ENCODE measurements at regions not wholly inside any gene's neighbourhood (a gene's known extent, or its start where the extent isn't known, plus 50 kb on each side); places are given as distances from the start of the nearest gene placed in this dataset.
"Not testable (repeated sequence)": the region's sequence is repeated elsewhere in the genome, so short reads cannot be mapped to it uniquely, and the experiment has no call there.

- DNase-seq, result peak; percentile 18
- Histone ChIP-seq H3K9me3 (ENCODE audit: control insufficient read depth, low read length) (no peaks in the 10 kb centered on the region), H3K79me1 (replicated peaks; ENCODE audit: low read length, poor library complexity, severe bottlenecking) (no peaks in the 10 kb centered on the region), H3K4me3 (ENCODE audit: insufficient read depth in 1 of 2, low read depth in 1 of 2, low read length in 2 of 2) (peak overlapping the region in 1 of 2 experiments; percentile 70), H4K91ac (ENCODE audit: low read length) (peak overlapping the region; percentile 70), H2AK5ac (ENCODE audit: low read length, severe bottlenecking) (peak overlapping the region; percentile 79), H2BK12ac (ENCODE audit: low read length in 2 of 2) (peak overlapping the region in 1 of 2 experiments; percentile 72), H2BK120ac (ENCODE audit: low read depth, low read length) (no peak overlapping the region), H3K36me3 (ENCODE audit: control insufficient read depth in 1 of 2, insufficient read depth in 2 of 2, low read depth in 1 of 2, low read length in 2 of 2) (no peaks in the 10 kb centered on the region), H4K8ac (ENCODE audit: low read length) (peak overlapping the region; percentile 76), H3K4ac (ENCODE audit: low read depth in 1 of 2, low read length in 2 of 2) (peak overlapping the region; percentile 40 to 41), H3K4me1 (ENCODE audit: control insufficient read depth, insufficient read depth, low read depth, low read length) (peaks cover 11% of the 10 kb centered on the region), H3K18ac (ENCODE audit: low read depth in 1 of 2, low read length in 2 of 2) (peak overlapping the region in 1 of 2 experiments; percentile 66), H3K9ac (ENCODE audit: low read length) (peak overlapping the region; percentile 71), H3K27ac (ENCODE audit: low read length, poor library complexity, severe bottlenecking) (no peak overlapping the region), H3K14ac (ENCODE audit: low read length in 2 of 2) (peak overlapping the region in 1 of 2 experiments; percentile 83), H2BK5ac (ENCODE audit: low read depth, low read length, poor library complexity, severe bottlenecking) (no peak overlapping the region), H2AFZ (ENCODE audit: low read depth, low read length) (peak overlapping the region; percentile 20), H3K23ac (ENCODE audit: low read length in 2 of 2) (no peak overlapping the region), H2BK15ac (ENCODE audit: low read depth, poor library complexity, severe bottlenecking) (peak overlapping the region; percentile 33), H3K4me2 (ENCODE audit: low read length, poor library complexity, severe bottlenecking) (no peak overlapping the region), H3K27me3 (ENCODE audit: control insufficient read depth in 1 of 2, insufficient read depth in 1 of 2, low read length in 2 of 2) (no peaks in the 10 kb centered on the region)
- whole genome bisulfite sequencing, result 49% methylated on average over 39 of the region's 39 CpGs
These were observed 96.0 kb downstream of the ANXA2R start for GRCh38 chr5:42943931-42944631.

GRCh38 chr5:42940853-42941252, 99.3 kb downstream of the ANXA2R start:
- Histone ChIP-seq H2AK5ac (ENCODE audit: low read length, severe bottlenecking) (no peak overlapping the region), H2AFZ (ENCODE audit: low read depth, low read length) (no peak overlapping the region), H2BK12ac (ENCODE audit: low read length in 2 of 2) (no peak overlapping the region), H3K18ac (ENCODE audit: low read depth in 1 of 2, low read length in 2 of 2) (no peak overlapping the region), H3K4me1 (ENCODE audit: control insufficient read depth, insufficient read depth, low read depth, low read length) (peaks cover 11% of the 10 kb centered on the region), H3K4me3 (ENCODE audit: insufficient read depth in 1 of 2, low read depth in 1 of 2, low read length in 2 of 2) (no peak overlapping the region), H3K9ac (ENCODE audit: low read length) (no peak overlapping the region), H3K23ac (ENCODE audit: low read length in 2 of 2) (no peak overlapping the region), H3K27ac (ENCODE audit: low read length, poor library complexity, severe bottlenecking) (peak overlapping the region; percentile 23), H2BK15ac (ENCODE audit: low read depth, poor library complexity, severe bottlenecking) (no peak overlapping the region), H2BK5ac (ENCODE audit: low read depth, low read length, poor library complexity, severe bottlenecking) (no peak overlapping the region), H3K4me2 (ENCODE audit: low read length, poor library complexity, severe bottlenecking) (peak overlapping the region; percentile 11), H4K8ac (ENCODE audit: low read length) (no peak overlapping the region), H3K9me3 (ENCODE audit: control insufficient read depth, low read length) (no peaks in the 10 kb centered on the region), H2BK120ac (ENCODE audit: low read depth, low read length) (no peak overlapping the region), H3K79me1 (replicated peaks; ENCODE audit: low read length, poor library complexity, severe bottlenecking) (no peaks in the 10 kb centered on the region), H4K91ac (ENCODE audit: low read length) (no peak overlapping the region), H3K27me3 (ENCODE audit: control insufficient read depth in 1 of 2, insufficient read depth in 1 of 2, low read length in 2 of 2) (no peaks in the 10 kb centered on the region), H3K36me3 (ENCODE audit: control insufficient read depth in 1 of 2, insufficient read depth in 2 of 2, low read depth in 1 of 2, low read length in 2 of 2) (no peaks in the 10 kb centered on the region), H3K14ac (ENCODE audit: low read length in 2 of 2) (no peak overlapping the region), H3K4ac (ENCODE audit: low read depth in 1 of 2, low read length in 2 of 2) (no peak overlapping the region)
- no peak for DNase-seq

GRCh38 chr5:42932011-42932410, 108.1 kb downstream of the ANXA2R start:
- not testable (repeated sequence) for H3K9me3 ChIP-seq (ENCODE audit: control insufficient read depth, low read length); H4K91ac ChIP-seq (ENCODE audit: low read length); H4K8ac ChIP-seq (ENCODE audit: low read length); H3K4me1 ChIP-seq (ENCODE audit: control insufficient read depth, insufficient read depth, low read depth, low read length); H3K14ac ChIP-seq (ENCODE audit: low read length in 2 of 2); H3K4ac ChIP-seq (ENCODE audit: low read depth in 1 of 2, low read length in 2 of 2); H3K9ac ChIP-seq (ENCODE audit: low read length); H2AFZ ChIP-seq (ENCODE audit: low read depth, low read length); H3K18ac ChIP-seq (ENCODE audit: low read depth in 1 of 2, low read length in 2 of 2); H2BK12ac ChIP-seq (ENCODE audit: low read length in 2 of 2); H2BK120ac ChIP-seq (ENCODE audit: low read depth, low read length); H3K27me3 ChIP-seq (ENCODE audit: control insufficient read depth in 1 of 2, insufficient read depth in 1 of 2, low read length in 2 of 2); H2BK5ac ChIP-seq (ENCODE audit: low read depth, low read length, poor library complexity, severe bottlenecking); H3K27ac ChIP-seq (ENCODE audit: low read length, poor library complexity, severe bottlenecking); H2BK15ac ChIP-seq (ENCODE audit: low read depth, poor library complexity, severe bottlenecking); H2AK5ac ChIP-seq (ENCODE audit: low read length, severe bottlenecking); H3K4me3 ChIP-seq (ENCODE audit: insufficient read depth in 1 of 2, low read depth in 1 of 2, low read length in 2 of 2); H3K36me3 ChIP-seq (ENCODE audit: control insufficient read depth in 1 of 2, insufficient read depth in 2 of 2, low read depth in 1 of 2, low read length in 2 of 2); H3K79me1 ChIP-seq (replicated peaks; ENCODE audit: low read length, poor library complexity, severe bottlenecking); H3K23ac ChIP-seq (ENCODE audit: low read length in 2 of 2); DNase-seq; H3K4me2 ChIP-seq (ENCODE audit: low read length, poor library complexity, severe bottlenecking)
- WGBS, result 93% methylated on average over 8 of the region's 8 CpGs

GRCh38 chr5:42931451-42931850, 108.7 kb downstream of the ANXA2R start:
- H2BK5ac ChIP-seq (ENCODE audit: low read depth, low read length, poor library complexity, severe bottlenecking); DNase-seq; H3K79me1 ChIP-seq (replicated peaks; ENCODE audit: low read length, poor library complexity, severe bottlenecking); H3K4me2 ChIP-seq (ENCODE audit: low read length, poor library complexity, severe bottlenecking); H3K36me3 ChIP-seq (ENCODE audit: control insufficient read depth in 1 of 2, insufficient read depth in 2 of 2, low read depth in 1 of 2, low read length in 2 of 2); H3K4me1 ChIP-seq (ENCODE audit: control insufficient read depth, insufficient read depth, low read depth, low read length); H3K14ac ChIP-seq (ENCODE audit: low read length in 2 of 2); H3K27ac ChIP-seq (ENCODE audit: low read length, poor library complexity, severe bottlenecking); H4K91ac ChIP-seq (ENCODE audit: low read length); H2AFZ ChIP-seq (ENCODE audit: low read depth, low read length); H3K4me3 ChIP-seq (ENCODE audit: insufficient read depth in 1 of 2, low read depth in 1 of 2, low read length in 2 of 2); H3K9me3 ChIP-seq (ENCODE audit: control insufficient read depth, low read length); H4K8ac ChIP-seq (ENCODE audit: low read length); H3K18ac ChIP-seq (ENCODE audit: low read depth in 1 of 2, low read length in 2 of 2); H2BK12ac ChIP-seq (ENCODE audit: low read length in 2 of 2); H2BK120ac ChIP-seq (ENCODE audit: low read depth, low read length); H3K23ac ChIP-seq (ENCODE audit: low read length in 2 of 2); H3K9ac ChIP-seq (ENCODE audit: low read length); H3K27me3 ChIP-seq (ENCODE audit: control insufficient read depth in 1 of 2, insufficient read depth in 1 of 2, low read length in 2 of 2); H2BK15ac ChIP-seq (ENCODE audit: low read depth, poor library complexity, severe bottlenecking); H3K4ac ChIP-seq (ENCODE audit: low read depth in 1 of 2, low read length in 2 of 2); H2AK5ac ChIP-seq (ENCODE audit: low read length, severe bottlenecking): not testable (repeated sequence)
- WGBS, result 93% methylated on average over 9 of the region's 9 CpGs

Data from mesenchymal stem cell (in vitro differentiated cells and primary cell).